Tibial artery (tissue), 4 donors: ENCODE measurements at regions not wholly inside any gene's neighbourhood (a gene's known extent, or its start where the extent isn't known, plus 50 kb on each side); places are given as distances from the start of the nearest gene placed in this dataset.
A peak's percentile ranks its signal among the peaks of the same experiment; 100 is the strongest.

Experiments
- DNase-seq, 2 donors: peaks; one replicate each; pipeline ENCODE4 v3.0.0-alpha.2; 2019
- H3K27ac ChIP-seq, 2 donors: fragments of 200-600 bp; sonication (generic) in 1 of 2; 1 replicate in 1 of 2; 2 replicates in 1 of 2; pipeline ENCODE4 v1.5.1; 2018 to 2019; ENCODE audit warnings: mild to moderate bottlenecking in 1 of 2
- H3K27me3 ChIP-seq, 2 donors: fragments of 200-600 bp; sonication (generic) in 1 of 2; one replicate each; pipeline versions ENCODE4 v1.5.1 to v1.6.0; 2016 to 2019
- H3K36me3 ChIP-seq, 3 donors: fragments of 200-600 bp; sonication (generic) in 2 of 3; one replicate each; pipeline ENCODE4 v1.5.1; 2016 to 2019; ENCODE audit warnings: mild to moderate bottlenecking in 2 of 3
- H3K4me1 ChIP-seq, 4 donors: fragments of 200-600 bp; sonication (generic) in 2 of 4; 1 replicate in 3 of 4; 2 replicates in 1 of 4; pipeline ENCODE4 v1.5.1; 2016 to 2019
- H3K4me3 ChIP-seq, 2 donors: fragments of 200-600 bp; sonication (generic) in 1 of 2; 1 replicate in 1 of 2; 2 replicates in 1 of 2; pipeline ENCODE4 v1.5.1; 2018 to 2019; ENCODE audit warnings: mild to moderate bottlenecking in 2 of 2
- H3K9me3 ChIP-seq, 3 donors: fragments of 200-600 bp; sonication (generic) in 1 of 3; one replicate each; pipeline ENCODE4 v1.5.1; 2016 to 2019
- intact Hi-C: fragments of 100-400 bp; cut with DNase I; formaldehyde crosslinking; loops from one replicate; pipeline ENCODE4 v1.15.0; 2023; ENCODE audit warnings: low total_unique reads
- TF ChIP-seq, protein P1 (sequence below), 2 experiments: fragments of 200-600 bp in 1 of 2; fragments of 450-650 bp in 1 of 2; IDR thresholded peaks; one replicate each; pipeline ENCODE4 v1.5.1; 2017 to 2019; ENCODE audit warnings: antibody characterized with exemption in 2 of 2, mild to moderate bottlenecking in 1 of 2, moderate library complexity in 1 of 2

DNA sequence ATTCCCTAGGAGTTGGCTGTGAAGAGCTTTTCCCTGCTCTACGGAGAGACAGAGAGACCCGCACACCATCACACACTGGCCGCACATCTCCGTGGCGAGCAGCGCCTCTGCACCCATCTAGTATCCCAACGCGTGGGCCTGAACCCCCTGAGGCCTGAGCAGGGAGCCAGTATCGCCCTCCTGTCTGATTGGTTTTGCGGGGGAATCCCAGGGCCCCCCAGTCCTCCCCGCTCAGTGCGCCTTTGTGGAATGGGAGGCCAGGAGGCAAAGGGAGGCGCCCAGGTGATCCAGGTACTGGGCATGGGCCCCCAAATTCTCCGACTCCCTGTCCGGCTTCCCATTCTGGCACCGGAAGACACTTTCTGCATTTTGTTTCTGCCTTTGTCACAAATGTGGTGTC is 344.3 kb downstream of the GLRX3 start:
- TF ChIP-seq, protein P1, sequence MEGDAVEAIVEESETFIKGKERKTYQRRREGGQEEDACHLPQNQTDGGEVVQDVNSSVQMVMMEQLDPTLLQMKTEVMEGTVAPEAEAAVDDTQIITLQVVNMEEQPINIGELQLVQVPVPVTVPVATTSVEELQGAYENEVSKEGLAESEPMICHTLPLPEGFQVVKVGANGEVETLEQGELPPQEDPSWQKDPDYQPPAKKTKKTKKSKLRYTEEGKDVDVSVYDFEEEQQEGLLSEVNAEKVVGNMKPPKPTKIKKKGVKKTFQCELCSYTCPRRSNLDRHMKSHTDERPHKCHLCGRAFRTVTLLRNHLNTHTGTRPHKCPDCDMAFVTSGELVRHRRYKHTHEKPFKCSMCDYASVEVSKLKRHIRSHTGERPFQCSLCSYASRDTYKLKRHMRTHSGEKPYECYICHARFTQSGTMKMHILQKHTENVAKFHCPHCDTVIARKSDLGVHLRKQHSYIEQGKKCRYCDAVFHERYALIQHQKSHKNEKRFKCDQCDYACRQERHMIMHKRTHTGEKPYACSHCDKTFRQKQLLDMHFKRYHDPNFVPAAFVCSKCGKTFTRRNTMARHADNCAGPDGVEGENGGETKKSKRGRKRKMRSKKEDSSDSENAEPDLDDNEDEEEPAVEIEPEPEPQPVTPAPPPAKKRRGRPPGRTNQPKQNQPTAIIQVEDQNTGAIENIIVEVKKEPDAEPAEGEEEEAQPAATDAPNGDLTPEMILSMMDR (IDR thresholded peaks at IDR 0.05) = no peak
- no peak overlapping the region for H3K27ac ChIP-seq

DNA sequence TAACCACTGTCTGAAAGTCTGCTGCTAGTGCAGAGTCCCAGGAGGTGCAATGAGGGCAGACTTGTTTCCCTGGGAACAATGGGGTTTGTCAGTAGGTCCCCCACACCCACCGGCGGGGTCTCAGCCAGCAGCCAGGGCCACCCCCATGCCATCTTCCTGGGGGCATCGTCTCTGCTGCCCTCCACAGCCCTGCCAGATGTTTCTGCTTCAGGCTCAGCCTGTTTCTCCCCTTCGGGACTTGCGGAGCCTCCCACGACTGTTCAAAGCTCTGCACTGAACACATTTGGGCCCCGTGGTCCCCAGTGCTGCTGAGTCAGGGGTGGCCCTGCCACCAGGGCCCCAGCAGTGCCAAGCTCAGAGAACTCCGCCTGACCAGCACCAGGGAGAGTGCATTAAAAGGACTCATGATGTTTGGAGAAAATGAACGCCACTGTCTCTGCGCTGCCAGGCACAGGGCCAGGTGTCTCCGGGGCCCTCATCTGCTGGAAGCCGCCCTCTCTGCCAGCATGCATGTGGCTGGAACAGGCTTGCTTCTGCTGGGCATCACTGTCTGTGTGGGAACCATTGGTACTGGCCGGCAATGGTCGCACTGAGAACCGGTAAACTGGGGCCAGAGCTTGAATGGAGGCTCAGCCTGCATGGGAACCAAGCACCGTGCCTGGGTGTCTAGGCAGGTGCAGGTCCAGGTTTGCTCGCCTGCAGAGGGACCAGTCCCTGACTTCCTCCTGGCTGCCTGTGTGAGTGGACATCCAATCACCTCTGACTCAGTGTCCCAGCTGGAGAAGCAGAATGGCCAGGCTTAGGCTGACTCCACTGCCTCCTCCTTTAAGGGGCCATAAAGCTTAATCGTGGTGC is 345.1 kb downstream of the GLRX3 start:
- DNase-seq = peak in 1 of 2 donors; percentile 56
- H3K27me3 ChIP-seq = peaks cover 0 to 4% of the 10 kb centered on the region in 2 donors
- TF ChIP-seq, protein P1 (IDR thresholded peaks at IDR 0.05) = no peak
- H3K4me1 ChIP-seq = no peaks in the 10 kb centered on the region
- no peak overlapping the region for H3K27ac ChIP-seq
- intact Hi-C loops = no loop called here
- H3K9me3 ChIP-seq = no peaks in the 10 kb centered on the region
- no peak overlapping the region for H3K4me3 ChIP-seq
- no peaks in the 10 kb centered on the region for H3K36me3 ChIP-seq

More for the DNA sequence above, 344.3 kb downstream of the GLRX3 start:
- Histone ChIP-seq H3K4me3 (no peak overlapping the region), H3K36me3 (no peaks in the 10 kb centered on the region), H3K9me3 (no peaks in the 10 kb centered on the region), H3K27me3 (peaks cover 0 to 4% of the 10 kb centered on the region in 2 donors), H3K4me1 (no peaks in the 10 kb centered on the region)
- intact Hi-C loops = no loop called here
- peak in 1 of 2 donors; percentile 48 for DNase-seq

DNA sequence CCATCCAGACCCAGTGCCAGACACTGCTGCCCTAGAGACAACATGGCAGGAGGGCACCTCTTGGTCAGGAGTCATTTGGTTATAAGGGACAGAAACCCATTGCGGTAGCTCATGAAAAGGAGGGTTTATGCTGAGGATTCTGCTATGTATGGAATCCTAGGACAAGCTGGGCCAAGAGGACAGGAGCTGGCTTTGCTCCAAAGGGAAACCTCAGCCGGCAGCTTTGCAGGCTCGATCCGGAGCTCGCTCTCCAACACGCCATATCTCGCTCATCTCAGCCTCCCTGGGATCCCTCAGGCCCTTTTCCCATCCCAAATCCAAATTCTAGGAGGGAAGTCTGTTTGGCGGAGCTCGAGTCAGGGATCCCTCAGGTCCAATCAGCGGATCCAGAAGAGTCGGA is 345.7 kb downstream of the GLRX3 start:
- no peak overlapping the region for H3K4me3 ChIP-seq
- intact Hi-C loops = no loop called here
- no peaks in the 10 kb centered on the region for H3K4me1 ChIP-seq
- TF ChIP-seq, protein P1 (IDR thresholded peaks at IDR 0.05) = no peak
- H3K36me3 ChIP-seq = no peaks in the 10 kb centered on the region
- peaks cover 0 to 4% of the 10 kb centered on the region in 2 donors for H3K27me3 ChIP-seq
- no peak overlapping the region for H3K27ac ChIP-seq
- DNase-seq = no peak
- H3K9me3 ChIP-seq = no peaks in the 10 kb centered on the region

DNA sequence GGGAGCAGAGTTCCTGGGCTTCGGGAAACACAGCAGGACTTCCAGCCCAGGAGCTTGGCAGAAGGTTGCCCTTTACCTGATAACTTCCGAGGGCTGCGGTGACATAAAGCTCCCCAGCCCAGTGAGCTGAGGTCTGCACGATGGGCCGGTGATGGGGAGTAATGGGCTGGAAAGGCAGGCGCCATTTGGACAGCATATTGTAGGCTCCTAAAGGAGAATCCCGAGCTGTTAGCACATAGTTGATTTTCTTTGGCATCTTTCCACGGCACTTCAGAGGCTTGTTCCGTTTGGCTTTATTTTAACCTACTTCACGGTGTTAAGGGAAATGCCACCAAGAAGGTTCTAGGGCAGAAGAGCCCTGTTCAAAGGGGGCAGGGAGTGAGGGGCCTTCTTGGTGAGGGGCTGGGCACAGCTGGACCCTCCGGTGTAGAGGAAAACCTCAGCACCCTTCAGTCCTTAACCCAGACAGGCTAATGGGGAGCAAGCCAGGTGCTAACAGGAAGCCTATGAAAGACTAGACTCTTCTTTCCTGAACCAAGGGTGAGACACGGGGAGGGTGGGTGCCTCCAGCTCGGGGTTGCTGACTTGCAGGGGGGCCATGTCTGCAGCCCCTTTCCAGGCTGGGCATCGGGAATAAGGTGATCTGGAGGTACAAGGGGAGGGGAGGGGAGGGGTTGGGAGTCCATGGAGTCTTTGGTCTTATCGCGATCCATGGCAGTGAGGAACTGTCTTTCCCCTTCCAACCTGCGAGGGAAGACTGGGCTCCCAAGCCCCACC is 347.7 kb downstream of the GLRX3 start:
- Histone ChIP-seq H3K36me3 (no peaks in the 10 kb centered on the region), H3K9me3 (no peaks in the 10 kb centered on the region), H3K4me3 (no peak overlapping the region), H3K27me3 (peaks cover 0 to 4% of the 10 kb centered on the region in 2 donors), H3K27ac (no peak overlapping the region), H3K4me1 (no peaks in the 10 kb centered on the region)
- TF ChIP-seq, protein P1 (IDR thresholded peaks at IDR 0.05) = no peak
- intact Hi-C loops = no loop called here
- peak in 1 of 2 donors; percentile 28 for DNase-seq

DNA sequence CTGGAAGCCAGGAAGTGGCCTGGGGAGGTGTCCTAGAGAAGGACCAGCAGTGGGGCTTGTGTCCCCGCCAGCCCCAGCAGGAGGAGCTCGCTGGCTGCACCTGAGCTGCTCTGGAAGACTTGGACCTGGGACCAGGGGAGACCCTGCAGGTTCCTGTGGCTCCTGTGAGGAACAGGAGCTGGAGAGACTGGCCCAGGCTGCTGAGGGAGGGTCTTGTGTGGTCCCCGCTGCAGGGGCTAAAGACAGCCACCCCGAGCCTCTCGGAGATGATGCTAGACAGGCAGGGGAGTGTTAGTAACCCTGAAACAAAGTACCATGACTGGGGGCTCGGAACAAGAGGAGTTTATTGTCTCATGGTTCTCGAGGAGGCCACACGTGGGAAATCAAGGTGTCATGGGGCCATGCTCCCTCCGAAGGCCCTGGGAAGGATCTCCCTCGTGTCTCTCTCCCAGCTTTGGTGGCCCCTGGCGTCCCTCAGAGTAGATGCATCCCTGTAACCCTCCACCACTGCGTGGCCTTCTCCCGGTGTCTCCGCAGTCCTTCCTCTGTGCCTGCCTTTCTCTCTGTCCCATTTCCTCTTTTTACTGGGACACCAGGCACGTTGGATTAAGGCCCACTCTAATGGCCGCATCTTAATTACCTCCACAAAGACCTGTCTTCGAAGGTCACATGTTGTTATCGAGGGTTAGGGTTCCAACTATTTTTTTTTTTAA is 348.4 kb downstream of the GLRX3 start:
- TF ChIP-seq, protein P1 (IDR thresholded peaks at IDR 0.05) = no peak
- intact Hi-C loops = no loop called here
- H3K4me3 ChIP-seq = no peak overlapping the region
- no peak overlapping the region for H3K27ac ChIP-seq
- peaks cover 0 to 4% of the 10 kb centered on the region in 2 donors for H3K27me3 ChIP-seq
- no peaks in the 10 kb centered on the region for H3K9me3 ChIP-seq
- peak in 1 of 2 donors; percentile 53 for DNase-seq
- no peaks in the 10 kb centered on the region for H3K36me3 ChIP-seq
- H3K4me1 ChIP-seq = no peaks in the 10 kb centered on the region
